ENCODE measurements at regions not wholly inside any gene's neighbourhood (a gene's known extent, or its start where the extent isn't known, plus 50 kb on each side); places are given as distances from the start of the nearest gene placed in this dataset.

DNA sequence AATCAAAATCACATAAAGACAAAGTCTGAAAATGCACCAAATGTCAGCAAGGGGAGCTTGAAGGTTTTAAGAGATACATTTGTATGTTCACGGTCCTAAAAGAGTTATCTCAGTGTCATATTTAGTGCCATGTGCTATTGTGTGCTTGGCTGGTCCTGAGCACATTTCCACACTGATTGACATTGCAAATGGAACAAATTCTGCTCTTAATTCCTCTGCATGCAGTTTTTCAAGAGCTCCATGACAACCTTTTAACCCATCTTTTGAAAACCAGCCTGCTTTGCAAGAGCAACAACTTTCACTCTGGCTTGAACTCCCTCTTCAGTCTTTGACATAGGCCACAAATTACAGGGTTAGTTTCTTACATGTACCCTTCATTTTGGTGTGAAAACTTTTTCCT is 175.4 kb upstream of the ACTBL2 start:
- TF ChIP-seq, protein P1, sequence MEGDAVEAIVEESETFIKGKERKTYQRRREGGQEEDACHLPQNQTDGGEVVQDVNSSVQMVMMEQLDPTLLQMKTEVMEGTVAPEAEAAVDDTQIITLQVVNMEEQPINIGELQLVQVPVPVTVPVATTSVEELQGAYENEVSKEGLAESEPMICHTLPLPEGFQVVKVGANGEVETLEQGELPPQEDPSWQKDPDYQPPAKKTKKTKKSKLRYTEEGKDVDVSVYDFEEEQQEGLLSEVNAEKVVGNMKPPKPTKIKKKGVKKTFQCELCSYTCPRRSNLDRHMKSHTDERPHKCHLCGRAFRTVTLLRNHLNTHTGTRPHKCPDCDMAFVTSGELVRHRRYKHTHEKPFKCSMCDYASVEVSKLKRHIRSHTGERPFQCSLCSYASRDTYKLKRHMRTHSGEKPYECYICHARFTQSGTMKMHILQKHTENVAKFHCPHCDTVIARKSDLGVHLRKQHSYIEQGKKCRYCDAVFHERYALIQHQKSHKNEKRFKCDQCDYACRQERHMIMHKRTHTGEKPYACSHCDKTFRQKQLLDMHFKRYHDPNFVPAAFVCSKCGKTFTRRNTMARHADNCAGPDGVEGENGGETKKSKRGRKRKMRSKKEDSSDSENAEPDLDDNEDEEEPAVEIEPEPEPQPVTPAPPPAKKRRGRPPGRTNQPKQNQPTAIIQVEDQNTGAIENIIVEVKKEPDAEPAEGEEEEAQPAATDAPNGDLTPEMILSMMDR (conservative IDR thresholded peaks at IDR 0.05; ENCODE audit: low read depth, low read length): no peak
- TF ChIP-seq EZH2 (IDR thresholded peaks at IDR 0.05; ENCODE audit: borderline replicate concordance, low read depth, low read length, poor library complexity, severe bottlenecking): no peak
